ENCODE measurements at regions not wholly inside any gene's neighbourhood (a gene's known extent, or its start where the extent isn't known, plus 50 kb on each side); places are given as distances from the start of the nearest gene placed in this dataset.
"Not testable (repeated sequence)": the region's sequence is repeated elsewhere in the genome, so short reads cannot be mapped to it uniquely, and the experiment has no call there.

DNA sequence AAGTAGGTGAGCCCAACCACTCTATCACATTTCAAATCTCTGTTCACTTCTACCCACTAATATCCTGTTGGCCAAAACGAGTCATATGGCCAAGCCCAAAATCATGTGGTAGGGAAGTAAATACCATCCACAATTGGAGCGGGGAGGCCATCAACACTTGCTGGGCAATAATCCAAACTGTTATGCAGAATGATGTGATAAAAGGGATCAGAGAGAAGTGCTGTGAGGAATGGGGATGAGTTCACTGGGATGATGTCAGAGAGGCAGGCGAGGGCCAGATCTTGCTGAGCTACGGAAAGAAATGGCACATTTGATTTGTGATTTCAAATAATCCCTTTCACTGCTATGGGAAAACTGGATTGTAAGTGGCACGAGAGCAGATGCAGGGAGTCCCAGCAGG is 188.4 kb downstream of the NPIPA8 start:
- not testable (repeated sequence) for DNase-seq

- DNase-seq: not testable (repeated sequence)
Measured at GRCh38 chr16:18146601-18147142, 189.9 kb downstream of the NPIPA8 start.

GRCh38 chr16:18142066-18142465 is 194.5 kb downstream of the NPIPA8 start:
- not testable (repeated sequence) for DNase-seq

- DNase-seq: not testable (repeated sequence)
Measured at GRCh38 chr16:18136288-18136687, 200.2 kb downstream of the NPIPA8 start.

DNA sequence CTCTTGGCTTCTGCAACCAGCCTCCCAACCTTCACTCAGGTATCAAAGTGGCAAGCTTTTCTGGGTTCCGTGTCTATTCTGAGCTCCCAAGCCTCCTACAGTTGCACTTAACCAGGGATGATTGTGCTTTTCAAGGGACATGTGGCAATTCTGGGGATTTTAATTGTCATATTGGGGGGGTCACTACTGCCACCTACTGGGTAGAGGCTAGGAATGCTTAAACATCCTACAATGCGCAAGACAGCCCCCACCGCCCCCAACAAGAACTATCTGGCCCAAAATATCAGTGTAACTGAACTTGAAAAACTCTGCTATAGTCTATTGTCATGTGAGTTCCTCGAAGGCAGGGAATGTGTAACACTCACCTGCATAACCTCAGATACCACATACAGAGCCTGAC is 201.5 kb downstream of the NPIPA8 start:
- not testable (repeated sequence) for DNase-seq

DNA sequence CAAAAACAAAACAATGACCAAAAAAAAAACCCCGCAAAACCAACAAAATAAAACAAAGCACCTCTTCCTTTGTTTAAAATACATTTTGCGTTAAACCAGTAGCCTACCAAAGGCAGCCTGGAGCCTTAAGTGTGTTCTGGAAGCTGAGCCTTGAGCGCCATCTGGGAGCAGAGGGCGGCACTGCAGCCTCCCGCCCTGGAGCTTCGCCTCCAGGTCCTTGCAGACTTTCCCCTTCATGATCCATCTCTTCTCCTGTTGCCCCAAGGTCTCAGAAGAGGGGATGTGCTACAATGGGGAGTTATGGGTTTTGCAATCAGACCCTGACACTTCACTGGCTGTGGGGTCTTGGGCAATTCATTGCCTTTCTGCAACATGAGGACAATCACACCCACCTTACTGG is 204.9 kb downstream of the NPIPA8 start:
- not testable (repeated sequence) for DNase-seq

DNA sequence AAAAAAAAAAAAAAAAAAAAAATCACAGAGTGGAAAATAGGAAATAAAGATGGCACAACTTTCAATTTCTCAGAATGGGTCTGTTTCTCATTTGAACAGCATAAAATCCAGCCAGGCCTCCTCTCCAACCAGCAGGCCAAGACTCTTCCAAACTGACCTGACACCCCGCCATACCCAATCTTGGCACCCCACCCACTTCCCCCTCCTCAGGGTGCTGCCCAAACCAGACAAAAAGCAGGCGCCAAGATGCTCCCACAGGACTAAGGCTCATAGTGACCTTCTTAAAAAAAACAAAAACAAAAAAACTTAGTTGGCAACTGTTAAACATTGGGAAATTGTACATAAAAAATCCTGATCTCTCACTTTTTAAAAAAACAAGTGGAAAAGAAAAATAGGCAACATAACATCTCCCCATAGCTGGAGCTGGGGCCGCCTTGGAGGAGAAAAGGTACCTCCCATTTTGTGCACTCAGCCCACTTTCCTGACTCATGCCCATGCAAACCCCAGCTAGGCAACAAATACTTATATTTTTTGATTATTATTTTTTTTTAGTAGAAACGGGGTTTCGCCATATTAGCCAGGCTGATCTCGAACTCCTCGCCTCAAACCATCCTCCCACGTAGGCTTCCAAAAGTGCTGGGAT is 205.9 kb downstream of the NPIPA8 start:
- DNase-seq: not testable (repeated sequence)

GRCh38 chr16:18127033-18127432 is 209.5 kb downstream of the NPIPA8 start:
- DNase-seq: not testable (repeated sequence)

DNA sequence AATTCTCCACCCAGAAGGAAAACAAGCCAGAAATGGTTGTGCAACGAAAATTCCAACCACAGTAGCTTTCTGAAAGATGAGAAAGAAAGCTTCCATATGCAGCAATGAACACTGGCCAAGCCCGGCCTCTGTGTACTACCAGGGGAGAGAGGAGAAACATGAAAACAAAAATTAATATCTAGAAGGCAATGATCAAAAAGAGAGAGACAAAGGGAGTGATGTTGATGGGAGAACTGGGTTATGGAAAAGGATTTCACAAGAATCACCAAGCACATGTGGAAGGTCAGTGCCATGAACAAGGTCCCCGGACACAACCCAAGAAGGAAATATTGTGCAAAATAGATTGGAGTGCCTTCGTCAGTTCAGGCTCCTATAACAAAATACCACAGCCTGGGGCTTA is 217.4 kb downstream of the NPIPA8 start:
- not testable (repeated sequence) for DNase-seq

- DNase-seq: not testable (repeated sequence)
Measured at GRCh38 chr16:18118684-18119083, 217.9 kb downstream of the NPIPA8 start.

DNA sequence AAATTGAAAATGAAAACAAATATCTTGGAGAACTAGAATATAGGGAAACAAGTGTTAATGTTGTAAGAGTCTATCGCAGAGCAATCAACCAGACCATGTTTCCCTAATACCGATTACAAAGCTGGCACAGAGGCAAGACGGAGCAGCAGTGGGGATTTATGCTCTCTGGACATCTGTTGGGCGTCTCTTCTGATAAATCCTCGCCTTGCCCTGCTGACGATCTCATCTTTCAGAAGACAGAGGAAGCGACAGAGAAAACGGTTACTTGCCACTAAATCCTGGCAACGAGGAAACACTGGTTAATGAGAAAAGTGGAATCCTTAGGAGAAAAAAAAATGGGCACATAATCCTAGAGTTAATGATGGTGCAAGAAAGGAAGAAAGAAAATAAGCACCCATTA is 218.5 kb downstream of the NPIPA8 start:
- not testable (repeated sequence) for DNase-seq

DNA sequence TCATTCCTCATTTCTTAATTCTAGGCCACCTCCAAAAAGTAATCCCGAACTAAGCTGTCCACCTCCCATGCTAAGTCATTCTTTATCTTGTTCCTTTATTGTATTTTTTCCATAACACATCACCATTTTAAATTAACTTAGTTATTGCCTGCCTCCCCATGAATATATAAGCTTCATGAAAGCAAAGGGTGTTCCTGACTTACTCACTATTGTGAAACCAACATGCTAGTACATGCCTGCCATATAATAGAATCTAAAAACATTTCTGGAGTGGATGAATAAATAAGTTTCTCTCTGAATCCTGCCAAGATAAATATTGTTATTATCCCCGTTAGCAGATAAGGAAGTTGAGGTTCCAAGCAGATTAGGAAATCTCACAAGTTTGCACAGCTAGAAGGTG is 232.1 kb downstream of the NPIPA8 start:
- not testable (repeated sequence) for DNase-seq

- DNase-seq: not testable (repeated sequence)
Measured at GRCh38 chr16:18101077-18101476, 235.5 kb downstream of the NPIPA8 start.

- not testable (repeated sequence) for DNase-seq
Measured at GRCh38 chr16:18092605-18093004, 243.9 kb downstream of the NPIPA8 start.

DNA sequence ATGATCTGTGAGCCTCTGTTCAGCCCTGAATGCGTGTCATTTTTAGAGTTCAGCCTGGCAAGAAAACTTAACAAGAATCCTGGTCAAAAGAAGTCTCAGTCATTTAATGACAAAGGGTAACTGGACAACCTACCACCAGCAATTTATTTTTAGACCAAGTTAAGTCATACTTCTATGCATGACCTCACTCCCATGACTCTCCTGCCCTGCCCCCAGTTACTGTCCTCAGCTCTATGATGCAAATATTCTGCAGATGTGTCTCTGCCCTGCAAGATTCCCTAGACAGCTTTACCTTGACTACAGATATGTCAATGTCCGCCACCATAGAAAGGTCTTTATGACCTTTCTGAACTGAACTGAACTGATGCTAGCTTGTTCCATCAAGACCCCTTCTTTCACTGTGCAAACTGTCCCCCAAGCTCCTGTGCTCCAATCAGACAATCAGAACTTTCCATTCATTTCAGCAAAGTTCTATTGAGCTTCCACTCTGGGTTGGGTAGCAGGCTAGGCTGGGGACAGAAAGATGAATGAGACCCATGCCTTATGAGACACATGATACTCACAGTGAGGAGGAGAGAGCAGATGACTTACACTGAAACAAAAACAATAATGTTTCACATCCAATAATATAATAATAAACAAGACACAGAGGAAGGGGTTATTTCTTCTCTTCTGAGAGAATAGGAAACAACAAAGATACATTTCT is 255.7 kb downstream of the NPIPA8 start:
- not testable (repeated sequence) for DNase-seq

DNA sequence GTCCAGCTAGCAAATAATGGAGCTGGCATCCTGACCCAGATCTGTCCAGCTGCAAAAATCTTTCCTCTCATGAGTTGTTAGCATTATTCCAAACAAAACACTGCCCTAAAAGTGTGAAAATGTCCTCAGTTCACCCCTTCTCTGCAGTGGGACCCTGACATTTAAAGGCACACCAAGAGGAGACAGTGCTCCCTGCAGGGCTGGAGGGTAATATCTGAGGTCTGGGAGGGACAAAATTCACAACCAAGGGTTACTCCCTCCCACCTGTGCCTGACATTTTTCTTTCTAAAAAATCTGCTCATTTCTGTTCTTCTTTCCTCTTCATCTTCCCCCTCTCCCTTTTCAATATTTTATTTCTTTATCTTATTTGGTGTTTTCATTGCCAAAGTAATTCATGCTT is 258.6 kb downstream of the NPIPA8 start:
- DNase-seq: not testable (repeated sequence)

- no peak for DNase-seq
Measured at GRCh38 chr16:18072161-18072560, 264.4 kb downstream of the NPIPA8 start.

DNA sequence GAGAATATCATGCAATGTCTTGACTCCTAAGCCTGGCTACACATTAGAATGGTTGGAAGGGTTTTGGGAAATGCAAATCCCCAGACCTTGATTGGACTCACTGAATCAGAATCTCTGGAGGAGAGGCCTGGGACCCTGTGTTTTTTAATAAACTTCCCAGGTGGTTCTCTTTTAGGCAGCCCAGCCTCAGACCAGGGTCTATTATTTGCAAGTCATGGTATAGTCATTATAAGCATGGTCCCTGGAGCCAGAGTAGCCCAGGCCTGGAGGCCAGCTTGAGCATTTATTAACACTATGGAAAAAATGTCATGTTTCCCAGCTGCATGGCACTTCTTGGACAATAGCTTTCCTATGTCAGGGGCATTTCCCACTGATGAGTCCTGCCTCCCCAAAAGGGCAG is 266.9 kb downstream of the NPIPA8 start:
- DNase-seq: no peak

GRCh38 chr16:18068477-18068876 is 268.1 kb downstream of the NPIPA8 start:
- no peak for DNase-seq

DNA sequence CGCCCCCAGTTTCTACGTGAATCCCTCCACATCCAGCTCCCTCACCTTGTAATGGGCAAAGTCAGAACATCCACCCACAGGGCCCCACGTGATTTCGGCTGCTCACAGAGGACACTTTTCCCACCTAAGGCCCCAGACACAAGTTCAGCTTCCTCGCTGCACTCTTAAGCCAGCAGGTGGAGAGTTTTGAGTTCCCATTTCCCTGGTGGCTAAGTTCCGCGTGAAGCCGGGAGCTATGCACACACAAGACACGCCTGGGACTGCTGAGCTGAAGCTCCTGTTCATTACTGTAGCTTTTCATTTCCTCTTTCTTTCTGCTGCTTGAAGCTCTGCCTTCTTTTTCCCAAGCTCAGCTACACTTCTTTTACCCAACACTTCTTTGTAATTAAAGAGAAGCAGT is 273.8 kb downstream of the NPIPA8 start:
- DNase-seq: no peak

DNA sequence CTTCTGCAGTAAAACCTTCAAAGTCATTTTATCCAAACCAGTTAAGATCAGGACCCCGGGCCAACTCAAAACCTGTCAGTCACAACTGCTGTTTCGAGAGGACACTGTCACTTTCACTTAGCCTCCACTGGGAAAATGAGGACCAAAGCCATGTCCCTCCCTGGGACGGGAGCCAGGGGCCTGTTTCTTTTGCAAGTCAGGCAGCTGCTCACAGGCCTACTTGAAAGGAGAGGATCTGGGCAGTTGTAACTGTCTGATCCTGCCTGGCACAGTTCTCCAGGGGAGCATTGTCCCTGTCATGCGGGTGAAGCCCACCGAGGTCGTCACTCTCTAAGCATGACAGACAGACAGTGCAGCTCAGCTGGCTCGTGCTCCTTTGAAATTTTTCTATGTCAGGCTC is 276.2 kb downstream of the NPIPA8 start:
- DNase-seq: no peak

DNA sequence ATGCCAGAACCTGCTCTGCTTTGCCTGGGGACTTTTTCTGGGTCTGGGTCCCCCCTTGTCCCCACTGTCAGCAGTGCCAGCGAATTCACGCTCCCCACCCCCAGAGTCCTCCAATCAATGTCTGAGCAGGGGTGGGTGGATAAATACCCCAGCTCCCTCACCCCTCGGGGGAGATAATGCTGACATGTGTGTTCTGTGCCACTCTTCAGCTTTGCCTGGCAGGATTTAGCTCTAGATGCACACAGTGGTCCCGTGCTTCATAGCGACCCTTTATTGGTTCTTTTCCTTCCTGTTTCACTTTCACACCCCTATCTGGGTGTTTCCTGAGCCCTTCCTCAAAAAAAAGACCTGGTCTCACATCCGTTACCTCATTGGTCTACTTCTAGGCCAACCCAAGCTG is 277.0 kb downstream of the NPIPA8 start:
- no peak for DNase-seq

DNA sequence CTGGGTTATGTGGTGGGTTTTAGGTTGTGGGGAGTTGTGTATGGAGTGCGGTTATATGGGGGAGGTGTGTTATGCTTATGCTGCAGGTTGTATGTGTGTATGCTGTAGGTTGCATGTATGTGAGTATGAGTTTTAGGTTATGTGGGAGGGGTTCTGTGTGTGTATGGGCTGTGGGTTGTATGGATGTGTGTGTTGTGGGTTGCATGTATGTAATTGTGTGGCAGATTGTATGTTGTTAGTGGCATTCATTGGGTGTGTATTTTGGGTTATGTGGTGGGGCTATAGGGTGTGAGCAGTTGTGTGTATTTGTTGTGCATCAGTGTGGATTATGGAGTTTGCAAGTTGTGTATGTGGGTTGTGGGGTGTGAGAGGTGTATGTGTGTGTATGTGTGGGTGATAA is 277.4 kb downstream of the NPIPA8 start:
- no peak for DNase-seq

DNA sequence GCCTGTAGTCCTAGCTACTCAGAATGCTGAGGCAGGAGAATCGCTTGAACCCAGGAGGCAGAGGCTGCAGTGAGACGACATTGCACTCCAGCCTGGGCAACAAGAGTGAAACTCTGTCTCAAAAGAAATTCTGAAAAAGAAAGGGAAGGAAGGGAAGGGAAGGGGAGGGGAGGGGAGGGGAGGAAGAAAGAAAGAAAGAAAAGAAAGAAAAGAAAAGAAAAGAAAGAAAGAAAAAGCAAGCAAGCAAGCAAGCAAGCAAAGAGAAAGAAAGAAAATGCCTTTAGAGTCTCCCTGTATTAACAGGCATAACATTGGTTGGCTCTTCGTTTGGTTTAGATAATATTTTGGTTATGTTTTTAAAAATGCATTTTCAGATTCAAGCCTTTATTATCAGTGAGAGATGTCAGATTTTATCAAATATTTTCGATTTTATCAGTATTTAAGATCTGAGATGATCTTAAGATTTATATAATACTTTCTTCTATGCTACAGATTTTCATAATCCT is 281.1 kb downstream of the NPIPA8 start:
- DNase-seq: no peak

All from stimulated activated CD4-positive, alpha-beta T cell treated with anti-CD3 and anti-CD28 coated beads, Interleukin-4, amount 100 ng/mL, for 1 hour (primary cell).